Neural cell (in vitro differentiated cells): ENCODE measurements at regions not wholly inside any gene's neighbourhood (a gene's known extent, or its start where the extent isn't known, plus 50 kb on each side); places are given as distances from the start of the nearest gene placed in this dataset.

Source experiments
- H2AFZ ChIP-seq: fragments of 200-600, 300-800 bp; sonication (generic), shearing (Covaris generic); 2 replicates; pipeline ENCODE4 v1.6.0; 2014; ENCODE audit warnings: low read depth, mild to moderate bottlenecking, antibody characterized with exemption, low read length, moderate library complexity
- H3F3A ChIP-seq: fragments of 200-600 bp; shearing (Covaris generic); 2 replicates; pipeline ENCODE4 v1.6.1; 2016; ENCODE audit warnings: mild to moderate bottlenecking, moderate library complexity, mixed read lengths, antibody characterized with exemption, low read length; ENCODE audit not compliant: insufficient read depth, poor library complexity, severe bottlenecking
- H3K27ac ChIP-seq: fragments of 200-600, 300-800 bp; sonication (generic), shearing (Covaris generic); 2 replicates; pipeline ENCODE4 v1.5.1; 2014; ENCODE audit warnings: mild to moderate bottlenecking, low read length, moderate library complexity
- H3K27me3 ChIP-seq: fragments of 300-800, 200-600 bp; sonication (generic), shearing (Covaris generic); 2 replicates; pipeline ENCODE4 v1.6.0; 2014; ENCODE audit warnings: mild to moderate bottlenecking, low read depth, low read length, moderate library complexity; ENCODE audit not compliant: insufficient read depth
- H3K36me3 ChIP-seq: fragments of 300-800, 200-600 bp; sonication (generic), shearing (Covaris generic); 2 replicates; pipeline ENCODE4 v1.5.1; 2014; ENCODE audit warnings: mild to moderate bottlenecking, antibody characterized with exemption, low read length, moderate library complexity; ENCODE audit not compliant: insufficient read depth
- H3K4me2 ChIP-seq: fragments of 300-800, 200-600 bp; sonication (generic), shearing (Covaris generic); 2 replicates; pipeline ENCODE4 v1.6.0; 2014; ENCODE audit warnings: mild to moderate bottlenecking, low read length
- H3K4me3 ChIP-seq: fragments of 300-800, 200-600 bp; sonication (generic), shearing (Covaris generic); 2 replicates; pipeline ENCODE4 v1.5.1; 2014; ENCODE audit warnings: mild to moderate bottlenecking, low read length, moderate library complexity
- H3K79me2 ChIP-seq: fragments of 200-600 bp; shearing (Covaris generic); replicated peaks from 2 replicates; pipeline ENCODE4 v1.6.0; 2014; ENCODE audit warnings: mild to moderate bottlenecking, low read length, moderate library complexity; ENCODE audit not compliant: insufficient read depth
- H3K9ac ChIP-seq: fragments of 300-800, 200-600 bp; sonication (generic), shearing (Covaris generic); 2 replicates; pipeline ENCODE4 v1.6.1; 2016; ENCODE audit warnings: mild to moderate bottlenecking, low read length, mixed read lengths
- H3K9me2 ChIP-seq: fragments of 200-600 bp; shearing (Covaris generic); 2 replicates; pipeline ENCODE4 v1.6.1; 2016; ENCODE audit warnings: mild to moderate bottlenecking, low read length, mixed read lengths; ENCODE audit not compliant: insufficient read depth
- H3K9me3 ChIP-seq: fragments of 200-600, 300-800 bp; sonication (generic), shearing (Covaris generic); 2 replicates; pipeline ENCODE4 v1.6.1; 2016; ENCODE audit warnings: mild to moderate bottlenecking, mixed run types, low read length, moderate library complexity, mixed read lengths
- H4K20me1 ChIP-seq: fragments of 200-600 bp; shearing (Covaris generic); 2 replicates; pipeline ENCODE4 v1.6.1; 2016; ENCODE audit warnings: mild to moderate bottlenecking, mixed run types; ENCODE audit not compliant: insufficient read depth
- CTCF ChIP-seq: fragments of 450-650 bp; IDR thresholded peaks from 2 replicates; pipeline ENCODE4 v1.5.1; 2014; ENCODE audit warnings: antibody characterized with exemption, mild to moderate bottlenecking, moderate library complexity; ENCODE audit not compliant: poor library complexity, severe bottlenecking
- EZH2 ChIP-seq: fragments of 200-600, 300-800 bp; shearing (Covaris generic), sonication (generic); IDR thresholded peaks from 2 replicates; pipeline ENCODE4 v1.6.1; 2014; ENCODE audit warnings: antibody characterized with exemption, low read length, borderline replicate concordance, mild to moderate bottlenecking; ENCODE audit not compliant: insufficient read depth, poor library complexity, severe bottlenecking
- MXI1 ChIP-seq: fragments of 450-650 bp; conservative IDR thresholded peaks from 2 replicates; pipeline ENCODE4 v1.6.1; 2014; ENCODE audit warnings: antibody characterized with exemption, mild to moderate bottlenecking; ENCODE audit not compliant: poor library complexity, severe bottlenecking
- POLR2AphosphoS5 ChIP-seq: IDR thresholded peaks from 2 replicates; pipeline ENCODE4 v1.6.1; 2012
- RAD21 ChIP-seq: fragments of 450-650 bp; conservative IDR thresholded peaks from 2 replicates; pipeline ENCODE4 v1.6.1; 2014; ENCODE audit warnings: antibody characterized with exemption, mild to moderate bottlenecking, moderate library complexity
- SMC3 ChIP-seq: fragments of 450-650 bp; conservative IDR thresholded peaks from 2 replicates; pipeline ENCODE4 v1.6.1; 2014; ENCODE audit warnings: antibody characterized with exemption, mild to moderate bottlenecking, moderate library complexity; ENCODE audit not compliant: poor library complexity
- TAF1 ChIP-seq: IDR thresholded peaks from 2 replicates; pipeline ENCODE4 v1.6.1; 2012; ENCODE audit warnings: low read depth
- TF ChIP-seq, protein P1 (sequence below): IDR thresholded peaks from 2 replicates; pipeline ENCODE4 v1.6.1; 2012; ENCODE audit warnings: borderline replicate concordance

- Histone ChIP-seq H3K4me2 (no peak overlapping the region), H3F3A (no peaks in the 10 kb centered on the region), H3K27ac (no peak overlapping the region), H3K27me3 (no peaks in the 10 kb centered on the region), H3K79me2 (no peaks in the 10 kb centered on the region), H4K20me1 (no peaks in the 10 kb centered on the region), H3K4me3 (no peak overlapping the region), H3K9me3 (no peaks in the 10 kb centered on the region), H3K9ac (no peak overlapping the region), H3K36me3 (no peaks in the 10 kb centered on the region), H3K9me2 (no peaks in the 10 kb centered on the region), H2AFZ (no peak overlapping the region)
- no peak for TF ChIP-seq MXI1
- no peak for TF ChIP-seq TAF1
- TF ChIP-seq, protein P1, sequence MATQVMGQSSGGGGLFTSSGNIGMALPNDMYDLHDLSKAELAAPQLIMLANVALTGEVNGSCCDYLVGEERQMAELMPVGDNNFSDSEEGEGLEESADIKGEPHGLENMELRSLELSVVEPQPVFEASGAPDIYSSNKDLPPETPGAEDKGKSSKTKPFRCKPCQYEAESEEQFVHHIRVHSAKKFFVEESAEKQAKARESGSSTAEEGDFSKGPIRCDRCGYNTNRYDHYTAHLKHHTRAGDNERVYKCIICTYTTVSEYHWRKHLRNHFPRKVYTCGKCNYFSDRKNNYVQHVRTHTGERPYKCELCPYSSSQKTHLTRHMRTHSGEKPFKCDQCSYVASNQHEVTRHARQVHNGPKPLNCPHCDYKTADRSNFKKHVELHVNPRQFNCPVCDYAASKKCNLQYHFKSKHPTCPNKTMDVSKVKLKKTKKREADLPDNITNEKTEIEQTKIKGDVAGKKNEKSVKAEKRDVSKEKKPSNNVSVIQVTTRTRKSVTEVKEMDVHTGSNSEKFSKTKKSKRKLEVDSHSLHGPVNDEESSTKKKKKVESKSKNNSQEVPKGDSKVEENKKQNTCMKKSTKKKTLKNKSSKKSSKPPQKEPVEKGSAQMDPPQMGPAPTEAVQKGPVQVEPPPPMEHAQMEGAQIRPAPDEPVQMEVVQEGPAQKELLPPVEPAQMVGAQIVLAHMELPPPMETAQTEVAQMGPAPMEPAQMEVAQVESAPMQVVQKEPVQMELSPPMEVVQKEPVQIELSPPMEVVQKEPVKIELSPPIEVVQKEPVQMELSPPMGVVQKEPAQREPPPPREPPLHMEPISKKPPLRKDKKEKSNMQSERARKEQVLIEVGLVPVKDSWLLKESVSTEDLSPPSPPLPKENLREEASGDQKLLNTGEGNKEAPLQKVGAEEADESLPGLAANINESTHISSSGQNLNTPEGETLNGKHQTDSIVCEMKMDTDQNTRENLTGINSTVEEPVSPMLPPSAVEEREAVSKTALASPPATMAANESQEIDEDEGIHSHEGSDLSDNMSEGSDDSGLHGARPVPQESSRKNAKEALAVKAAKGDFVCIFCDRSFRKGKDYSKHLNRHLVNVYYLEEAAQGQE: no peak
- TF ChIP-seq POLR2AphosphoS5: no peak
Observed at GRCh38 chr11:134920851-134921608, 509.0 kb upstream of the B3GAT1 start.

DNA sequence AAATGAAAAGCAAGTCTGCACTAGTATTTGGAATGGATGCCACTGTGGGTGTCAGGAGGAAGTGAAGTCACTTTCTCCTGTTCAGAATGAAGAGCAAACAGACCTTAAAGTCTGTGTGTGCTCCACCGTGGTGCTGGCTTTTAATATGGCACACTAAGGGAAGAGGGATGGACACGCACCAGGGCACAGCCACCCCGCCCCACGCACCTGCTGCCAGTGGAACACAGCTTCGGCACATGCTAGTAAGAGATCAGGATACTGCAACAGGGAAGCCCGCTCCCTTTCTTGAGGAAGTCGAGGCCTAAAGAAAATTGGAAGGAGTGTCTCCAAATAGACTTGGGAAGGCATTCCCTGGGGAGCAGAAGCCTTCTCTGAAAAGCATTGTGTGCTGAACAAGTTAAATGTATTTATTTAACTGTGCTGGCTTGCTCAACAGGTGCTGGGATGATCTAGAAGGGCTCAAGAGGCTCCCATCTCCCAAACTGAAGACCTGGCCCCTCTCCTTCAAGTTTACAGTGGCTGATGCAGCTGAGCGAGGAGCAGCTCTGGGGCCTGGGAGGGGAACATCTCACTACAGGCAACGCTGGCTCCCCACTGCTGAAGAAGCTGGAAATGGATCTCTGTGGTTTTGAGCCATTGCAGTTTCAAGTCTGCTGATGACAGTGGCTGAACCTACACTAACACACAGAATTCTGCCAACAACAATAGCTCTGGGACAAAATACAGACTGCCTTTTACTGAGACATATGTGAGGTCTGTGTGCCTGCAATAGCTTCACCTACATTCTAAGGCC lies 504.6 kb upstream of the B3GAT1 start:
- Histone ChIP-seq H2AFZ (no peak overlapping the region), H3K4me2 (no peak overlapping the region), H3K27ac (no peak overlapping the region), H3K79me2 (no peaks in the 10 kb centered on the region), H3K27me3 (peaks cover under 1% of the 10 kb centered on the region), H3K9me2 (no peaks in the 10 kb centered on the region), H3K9me3 (no peaks in the 10 kb centered on the region), H3K36me3 (no peaks in the 10 kb centered on the region), H3F3A (no peaks in the 10 kb centered on the region), H3K4me3 (no peak overlapping the region), H3K9ac (no peak overlapping the region), H4K20me1 (no peaks in the 10 kb centered on the region)
- TF ChIP-seq, protein P1: no peak
- no peak for TF ChIP-seq POLR2AphosphoS5
- TF ChIP-seq EZH2: no peak
- TF ChIP-seq TAF1: no peak
- no peak for TF ChIP-seq RAD21
- TF ChIP-seq CTCF: no peak
- no peak for TF ChIP-seq SMC3
